HG03439 (cell line): ENCODE measurements at regions not wholly inside any gene's neighbourhood (a gene's known extent, or its start where the extent isn't known, plus 50 kb on each side); places are given as distances from the start of the nearest gene placed in this dataset.
A peak's percentile ranks its signal among the peaks of the same experiment; 100 is the strongest.

Experiments used
- ATAC-seq: cut with Tn5 transposase; IDR thresholded peaks from one replicate; pipeline ENCODE4 v1.9.1; 2021; ENCODE audit warnings: mild to moderate bottlenecking, moderate library complexity; ENCODE audit not compliant: unreplicated experiment

DNA sequence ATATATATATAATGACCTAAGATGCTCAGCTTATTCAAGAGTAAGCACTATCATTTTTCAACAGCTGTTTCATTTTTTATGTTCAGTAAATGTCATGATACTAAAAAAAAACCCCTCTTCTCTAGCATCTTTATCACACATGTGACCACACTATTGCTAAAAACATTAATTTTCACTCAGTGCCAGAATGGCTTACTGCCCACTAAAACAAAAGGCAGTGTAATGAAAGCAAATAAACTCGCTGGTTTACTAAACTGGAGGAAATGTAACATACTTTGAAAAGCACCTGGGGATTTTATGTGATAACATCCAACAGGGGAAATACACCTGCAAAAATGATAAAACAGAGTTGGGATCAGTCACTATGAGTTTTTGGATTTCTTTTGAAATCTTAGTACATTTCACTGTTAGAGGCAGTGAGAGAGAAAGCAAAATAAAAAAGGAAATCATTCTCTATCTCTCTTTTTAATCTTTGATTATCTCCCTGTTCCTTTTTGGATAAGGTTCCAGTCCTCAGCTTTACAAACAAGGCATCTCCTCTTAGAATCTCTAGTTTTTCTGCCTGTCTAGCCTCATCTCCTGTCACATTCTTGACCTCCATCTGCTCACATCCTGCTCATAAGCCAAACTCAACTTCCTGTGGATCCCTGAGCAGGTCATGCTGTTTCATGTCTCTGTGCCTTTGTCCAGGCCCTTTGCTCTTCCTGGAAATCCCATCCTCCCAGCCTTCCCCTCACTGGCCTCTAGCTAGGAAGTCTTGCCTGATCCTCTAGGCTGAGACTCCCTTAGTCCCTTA is 338.0 kb downstream of the MAN2A1 start:
- no peak for ATAC-seq

DNA sequence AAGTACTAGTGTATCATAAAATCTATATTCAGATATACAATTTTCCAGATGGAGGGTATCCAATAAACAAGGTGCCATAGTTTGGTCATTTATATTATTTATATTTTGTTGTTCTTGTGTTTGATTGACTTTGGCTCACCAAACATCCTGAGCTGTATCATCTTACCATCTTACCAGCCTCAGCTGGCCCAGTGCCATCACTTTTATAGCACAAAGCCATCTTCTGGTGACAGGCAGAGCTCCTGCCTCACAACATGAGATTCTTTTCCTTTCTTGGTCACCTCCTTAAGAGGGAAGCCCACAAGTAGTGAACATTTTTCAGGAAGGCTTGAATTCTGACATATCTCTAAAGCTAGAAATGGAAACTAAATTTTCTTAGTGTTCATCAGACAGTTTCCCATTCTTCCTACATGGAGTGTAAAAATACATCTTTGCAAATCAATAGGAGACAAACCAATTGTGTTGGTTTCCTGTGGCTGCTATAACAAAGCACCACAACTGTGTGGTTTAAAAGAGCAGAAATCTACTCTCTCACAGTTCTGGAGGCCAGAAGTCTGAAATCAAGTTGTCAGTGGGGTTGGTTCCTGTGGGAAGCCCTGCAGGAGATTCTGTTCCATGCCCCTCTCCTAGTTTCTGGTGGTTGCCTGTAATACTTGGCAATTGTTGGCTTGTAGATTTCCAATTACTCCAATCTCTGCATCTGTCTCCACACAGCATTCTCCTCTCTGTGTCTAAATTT is 341.8 kb downstream of the MAN2A1 start:
- ATAC-seq = no peak

DNA sequence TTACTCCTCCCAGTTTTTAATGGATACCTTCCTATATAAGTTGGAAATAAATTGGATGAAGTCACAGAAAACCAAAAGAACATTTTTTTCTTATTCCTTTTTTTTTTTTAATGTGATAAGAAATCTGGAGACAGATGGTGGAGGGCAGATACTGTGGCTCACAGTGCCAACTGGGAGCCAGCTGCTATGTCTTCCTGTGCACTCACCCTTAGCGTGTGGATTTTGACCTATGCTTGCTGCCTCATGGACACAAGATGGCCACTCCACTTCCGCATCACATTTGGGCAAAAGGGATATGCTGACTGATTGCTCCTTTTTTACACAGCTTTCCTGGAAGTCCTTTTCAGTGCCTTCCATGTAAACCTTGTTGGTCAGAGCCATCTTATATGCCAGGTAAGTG is 342.6 kb downstream of the MAN2A1 start:
- ATAC-seq = no peak

DNA sequence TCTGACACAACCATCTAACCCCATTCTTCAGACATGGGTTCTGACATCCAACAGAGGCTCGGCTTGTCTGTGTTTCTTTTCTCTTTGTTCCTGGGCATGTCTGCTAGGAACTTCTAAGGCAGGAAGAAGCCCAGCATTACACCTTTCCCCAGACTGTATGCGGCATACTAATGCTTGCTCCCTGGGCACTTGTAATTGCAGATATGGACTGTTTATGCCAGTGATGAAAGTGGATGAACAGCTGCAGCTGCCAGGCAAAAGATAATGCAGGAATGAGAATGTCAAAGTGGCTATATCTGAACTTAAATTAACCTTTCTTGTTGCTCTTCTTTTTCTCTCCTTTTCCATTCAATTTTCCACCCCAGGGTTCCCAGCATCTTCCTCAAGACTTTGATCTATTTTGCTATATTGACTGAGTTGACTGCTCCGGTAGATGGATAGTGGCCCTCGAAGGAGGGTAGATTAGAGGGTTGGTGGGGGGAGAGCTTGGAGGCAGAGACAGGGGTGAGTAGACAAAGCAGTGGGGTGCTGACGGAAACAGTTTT is 344.4 kb downstream of the MAN2A1 start:
- ATAC-seq = no peak

DNA sequence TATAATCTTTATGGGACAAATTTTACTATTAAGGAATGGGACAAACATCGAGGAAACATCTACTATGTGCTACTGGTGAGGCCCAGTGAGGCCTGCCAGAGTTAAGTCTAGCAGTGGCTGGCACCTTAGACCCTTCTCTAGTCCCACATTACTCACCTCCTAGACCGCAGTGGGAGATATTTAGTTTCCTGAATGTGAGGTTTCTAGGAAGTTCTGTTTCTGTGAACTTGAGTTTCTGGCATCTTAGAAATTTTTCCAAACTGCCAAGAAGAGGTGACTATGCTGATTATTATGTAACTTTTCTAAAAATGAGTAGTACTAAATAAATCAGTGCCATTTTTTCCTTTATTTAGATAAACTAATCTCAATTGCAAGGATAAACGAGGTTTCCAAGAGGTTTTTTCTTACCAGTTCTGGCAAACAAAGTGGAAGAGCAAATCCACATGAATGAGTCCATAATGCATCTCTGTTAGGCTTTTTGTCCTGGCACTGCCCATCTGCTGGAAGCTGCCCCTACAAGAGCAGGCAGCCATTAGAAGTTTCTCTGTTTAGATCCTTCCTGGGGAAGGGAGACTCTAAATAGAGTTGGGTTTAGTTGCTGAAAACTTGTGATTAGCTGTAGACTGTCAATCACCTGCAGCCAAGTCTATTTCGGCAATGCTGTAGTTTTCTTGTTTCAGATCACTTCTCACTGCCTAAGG is 348.7 kb downstream of the MAN2A1 start:
- no peak for ATAC-seq

DNA sequence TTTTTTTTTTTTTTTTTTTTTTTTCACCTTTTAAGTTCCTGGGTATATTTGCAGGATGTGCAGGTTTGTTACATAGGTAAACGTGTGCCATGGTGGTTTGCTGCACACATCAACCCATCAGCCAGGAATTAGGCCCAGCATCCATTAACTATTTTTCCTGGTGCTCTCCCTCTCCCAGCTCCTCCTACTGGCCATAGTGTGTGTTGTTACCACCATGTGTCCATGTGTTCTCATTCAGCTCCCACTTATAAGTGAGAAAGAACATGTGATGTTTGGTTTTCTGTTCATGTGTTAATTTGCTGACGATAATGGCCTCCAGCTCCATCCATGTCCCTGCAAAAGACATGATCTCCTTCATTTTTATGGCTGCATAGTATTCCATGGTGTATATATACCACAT is 350.5 kb downstream of the MAN2A1 start:
- ATAC-seq = no peak

DNA sequence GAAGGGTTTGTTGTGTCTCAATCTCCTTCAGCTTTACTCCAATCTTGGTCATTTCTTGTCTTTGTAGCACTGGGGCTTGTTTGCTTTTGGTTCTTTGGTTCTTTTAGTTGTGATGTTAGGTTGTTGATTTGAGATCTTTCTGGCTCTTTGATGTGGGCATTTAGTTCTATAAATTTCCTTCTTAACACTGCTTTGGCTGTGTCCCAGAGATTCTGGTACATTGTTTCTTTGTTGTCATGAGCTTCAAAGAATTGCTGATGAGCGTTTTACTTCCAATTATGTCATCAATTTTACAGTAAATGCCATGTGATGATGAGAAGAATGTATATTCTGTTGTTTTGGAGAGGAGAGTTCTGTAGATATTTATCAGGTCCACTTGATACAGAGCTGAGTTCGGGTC is 353.3 kb downstream of the MAN2A1 start:
- ATAC-seq = no peak

DNA sequence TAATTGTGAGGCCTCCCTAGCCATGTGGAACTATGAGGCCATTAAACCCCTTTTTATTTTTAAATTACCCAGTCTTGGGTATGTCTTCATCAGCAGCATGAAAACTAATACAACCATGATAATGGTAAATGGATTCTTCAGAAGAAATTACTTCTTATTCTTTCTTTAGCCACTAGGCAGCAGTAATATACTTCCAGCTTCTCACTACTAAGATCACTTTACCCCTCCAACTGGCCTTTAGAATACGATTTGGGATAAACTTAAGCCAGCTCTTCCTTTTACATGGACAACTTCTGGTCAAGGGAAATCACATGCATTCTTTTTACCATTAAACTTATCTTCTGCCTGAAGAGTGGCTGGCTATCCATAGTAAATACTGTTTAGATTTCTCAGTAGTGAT is 355.4 kb downstream of the MAN2A1 start:
- ATAC-seq = no peak

DNA sequence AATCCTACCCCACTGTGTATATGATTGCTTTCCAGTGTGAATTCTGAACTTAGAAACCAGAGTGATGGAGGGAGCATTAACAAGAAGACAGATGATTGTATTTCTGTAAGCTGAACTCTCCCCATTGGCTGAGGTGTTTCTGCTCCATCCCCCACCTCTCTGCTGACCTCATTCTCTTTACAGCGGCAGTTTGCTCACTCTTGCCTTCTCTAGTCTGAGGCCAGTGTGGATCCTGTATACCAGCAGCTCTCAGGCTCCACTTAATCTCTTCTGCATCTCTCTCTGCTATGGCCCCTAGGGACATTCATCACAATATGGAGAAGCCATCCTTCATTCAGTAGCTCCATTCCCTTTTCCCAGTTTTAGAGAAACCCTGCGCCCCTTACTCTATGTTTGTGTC is 358.8 kb downstream of the MAN2A1 start:
- no peak for ATAC-seq

DNA sequence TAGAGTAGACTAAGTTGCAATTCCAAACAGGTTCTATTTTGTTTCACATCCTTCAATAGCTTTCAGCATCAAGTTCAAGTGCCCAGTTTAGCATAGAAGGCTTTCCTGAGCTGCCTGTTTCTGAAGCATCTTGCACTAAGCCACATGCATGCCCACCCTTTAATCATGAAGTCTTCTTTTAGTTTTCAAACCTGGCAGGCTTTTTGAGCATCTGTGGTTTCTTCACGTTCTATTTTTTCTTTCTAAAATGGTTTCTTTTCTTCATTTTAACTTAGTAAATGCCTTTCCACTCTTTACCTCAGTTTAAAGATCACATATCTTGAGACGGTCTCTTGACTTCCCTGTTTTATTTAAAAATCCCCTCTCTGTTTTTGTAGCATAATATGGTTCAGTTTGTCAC is 360.1 kb downstream of the MAN2A1 start:
- no peak for ATAC-seq

DNA sequence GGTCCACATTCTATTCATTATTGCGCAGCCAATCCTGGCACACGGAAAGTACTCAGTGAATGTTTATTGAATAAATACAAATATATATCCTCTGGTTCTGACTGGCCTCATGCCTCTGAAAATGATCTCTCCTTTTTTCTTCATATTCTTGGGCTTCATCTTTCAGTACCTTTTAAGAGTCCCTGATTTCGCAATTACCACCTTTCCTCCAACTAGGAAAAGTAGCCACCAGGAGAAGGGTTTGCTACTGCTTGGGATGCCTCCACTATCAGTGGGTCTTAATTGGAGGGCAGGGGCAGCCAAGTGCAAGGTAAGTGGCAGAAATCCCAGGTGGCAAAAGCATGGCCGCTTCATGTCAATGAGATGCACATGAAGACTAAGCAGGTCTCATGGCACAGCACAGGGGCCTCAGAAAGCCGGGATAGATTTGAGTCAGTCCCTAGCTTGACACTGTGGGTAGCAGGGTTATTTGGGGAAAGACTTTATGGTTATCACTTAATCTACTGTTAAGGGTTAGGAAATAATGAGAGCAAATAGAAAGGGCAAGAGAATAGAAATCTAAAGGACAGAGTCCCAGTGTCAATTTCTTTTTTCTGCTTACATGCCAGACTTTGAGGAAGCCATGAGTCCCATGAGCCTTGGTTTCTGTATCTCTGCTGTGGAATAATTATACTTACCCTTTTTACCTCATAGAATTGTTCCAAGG is 361.1 kb downstream of the MAN2A1 start:
- no peak for ATAC-seq

DNA sequence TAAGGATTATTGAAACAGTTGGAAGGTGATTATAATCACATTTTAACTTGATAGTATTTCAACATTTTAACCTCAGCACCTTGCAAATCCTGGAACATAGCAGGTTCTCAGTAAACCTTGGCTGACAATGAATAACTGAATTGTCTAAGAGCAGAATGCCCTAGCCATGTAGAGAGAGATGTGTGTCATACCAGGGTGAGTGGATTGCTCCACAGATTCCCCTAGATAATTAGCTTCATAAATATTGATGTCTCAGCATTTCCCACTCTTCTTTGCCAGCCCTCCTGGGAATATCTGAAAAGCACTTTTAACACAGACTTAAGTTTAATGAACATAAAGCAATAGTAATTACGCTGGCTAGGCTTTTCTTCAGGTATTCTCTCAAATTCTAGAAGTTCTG is 363.5 kb downstream of the MAN2A1 start:
- no peak for ATAC-seq

DNA sequence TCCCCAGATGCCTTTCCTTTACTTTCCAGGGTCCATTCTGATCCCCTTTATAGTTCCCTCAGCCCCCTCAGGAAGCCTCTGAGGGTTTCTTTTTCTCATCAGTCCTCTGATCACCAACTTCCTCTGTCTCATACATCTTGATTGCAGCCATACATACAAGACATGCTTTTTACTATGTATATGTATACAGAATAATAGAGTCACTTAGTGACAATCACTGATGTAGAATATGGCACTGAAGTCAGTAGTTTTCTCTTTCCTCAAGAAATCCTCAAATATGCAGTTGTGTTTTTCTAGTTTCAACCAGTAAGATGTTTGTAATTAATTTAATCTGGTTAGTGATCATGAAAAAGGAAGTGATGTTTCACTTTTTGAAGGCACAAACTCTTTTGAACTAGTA is 364.1 kb downstream of the MAN2A1 start:
- no peak for ATAC-seq

DNA sequence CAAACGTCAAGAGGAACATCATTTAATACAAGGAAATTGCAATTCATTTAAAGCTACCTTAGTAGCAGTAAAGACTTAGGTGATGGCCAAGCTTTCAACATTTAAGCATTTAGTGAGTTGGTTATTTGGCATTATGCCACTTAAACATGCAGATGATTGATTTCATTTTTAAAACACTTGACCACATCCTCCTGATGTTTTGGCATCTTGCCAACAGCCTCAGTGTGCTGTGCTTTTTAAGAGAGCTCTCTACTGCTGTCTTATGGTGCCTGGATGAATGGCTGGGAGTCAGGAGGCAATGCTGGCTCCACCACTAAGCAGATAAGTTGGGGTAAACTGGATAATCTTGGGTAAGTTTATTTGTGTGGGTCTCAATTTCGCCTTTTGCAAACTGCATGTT is 364.5 kb downstream of the MAN2A1 start:
- ATAC-seq = peak; percentile 75

DNA sequence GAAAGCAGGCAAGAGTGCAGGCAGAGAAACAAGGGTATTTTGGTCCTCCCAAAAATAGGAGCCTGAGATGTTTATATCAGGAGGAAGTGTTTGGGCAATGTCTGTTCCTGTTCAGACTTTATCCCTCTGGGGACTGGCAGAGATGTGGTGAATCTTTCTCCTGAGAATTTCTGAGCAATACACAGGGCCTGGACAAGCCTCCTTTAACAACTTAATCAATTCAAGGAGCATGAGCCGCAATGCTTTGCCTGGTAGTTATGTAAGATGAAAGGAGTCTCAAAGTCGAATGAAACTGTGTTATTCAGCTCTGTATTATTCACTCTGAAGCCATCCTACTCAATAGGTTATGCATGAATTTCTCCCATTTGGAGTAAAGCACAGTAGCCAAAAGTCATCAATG is 365.6 kb downstream of the MAN2A1 start:
- no peak for ATAC-seq

DNA sequence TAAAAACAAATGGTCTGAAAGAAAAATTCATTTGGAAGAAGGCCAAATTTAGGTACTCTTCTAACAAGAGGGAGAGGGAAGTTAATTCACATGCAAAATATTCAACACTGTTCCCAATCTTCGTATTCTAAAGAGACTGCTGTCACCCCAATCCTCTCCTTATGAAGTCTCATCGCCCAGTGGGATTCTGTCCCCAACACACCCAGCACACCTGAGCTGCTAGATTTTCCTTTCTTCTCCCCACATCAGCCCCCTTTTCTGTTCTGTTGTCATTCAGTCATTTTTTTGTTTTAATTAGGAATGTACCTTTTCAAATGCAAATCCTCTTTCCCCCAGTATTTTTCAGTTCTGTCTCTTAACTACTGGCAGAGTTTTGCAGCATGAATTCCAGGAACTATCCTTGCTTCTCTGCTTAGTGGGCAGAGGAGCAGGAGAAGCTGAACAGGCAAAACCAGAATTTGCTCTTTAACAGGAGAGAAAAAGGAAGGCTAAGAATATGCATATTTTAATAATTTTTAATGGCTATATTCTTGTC is 366.9 kb downstream of the MAN2A1 start:
- ATAC-seq = no peak

DNA sequence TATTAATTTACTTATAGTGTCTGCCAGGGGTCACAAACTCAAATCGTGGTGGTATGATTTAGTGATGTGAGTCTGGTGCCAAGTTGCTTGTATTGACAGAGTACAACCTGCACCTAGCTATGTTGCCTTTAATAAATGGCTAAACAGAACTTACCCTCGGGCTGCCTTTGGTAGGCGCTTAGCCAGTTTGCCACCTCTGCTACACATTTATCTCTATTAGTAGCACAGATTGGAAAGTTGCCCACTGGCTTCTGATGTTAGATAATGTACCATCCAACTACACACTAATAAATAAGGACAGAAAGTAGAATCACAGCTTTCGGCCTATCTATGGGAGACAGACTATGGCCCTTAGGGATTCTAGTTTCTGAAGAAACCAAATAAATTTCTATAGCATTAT is 368.4 kb downstream of the MAN2A1 start:
- ATAC-seq = no peak

DNA sequence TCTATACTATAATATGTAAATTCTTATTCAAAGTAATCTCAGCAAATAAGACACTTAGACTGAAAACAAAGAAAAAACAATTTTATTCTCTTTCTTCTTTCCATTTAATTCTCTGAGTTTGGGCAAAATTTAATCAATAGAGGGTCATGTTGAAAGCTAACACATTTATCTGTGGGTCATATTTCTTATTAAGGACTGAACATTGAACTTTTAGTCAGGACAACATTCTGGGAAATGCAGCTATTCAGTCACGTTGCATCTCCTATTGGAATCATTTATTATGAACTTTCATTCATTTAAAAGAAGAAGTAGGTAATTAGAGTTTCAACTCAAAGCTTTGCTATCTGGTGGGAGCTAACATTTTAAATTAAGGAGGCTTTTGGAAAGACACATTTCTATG is 372.5 kb downstream of the MAN2A1 start:
- ATAC-seq = no peak

DNA sequence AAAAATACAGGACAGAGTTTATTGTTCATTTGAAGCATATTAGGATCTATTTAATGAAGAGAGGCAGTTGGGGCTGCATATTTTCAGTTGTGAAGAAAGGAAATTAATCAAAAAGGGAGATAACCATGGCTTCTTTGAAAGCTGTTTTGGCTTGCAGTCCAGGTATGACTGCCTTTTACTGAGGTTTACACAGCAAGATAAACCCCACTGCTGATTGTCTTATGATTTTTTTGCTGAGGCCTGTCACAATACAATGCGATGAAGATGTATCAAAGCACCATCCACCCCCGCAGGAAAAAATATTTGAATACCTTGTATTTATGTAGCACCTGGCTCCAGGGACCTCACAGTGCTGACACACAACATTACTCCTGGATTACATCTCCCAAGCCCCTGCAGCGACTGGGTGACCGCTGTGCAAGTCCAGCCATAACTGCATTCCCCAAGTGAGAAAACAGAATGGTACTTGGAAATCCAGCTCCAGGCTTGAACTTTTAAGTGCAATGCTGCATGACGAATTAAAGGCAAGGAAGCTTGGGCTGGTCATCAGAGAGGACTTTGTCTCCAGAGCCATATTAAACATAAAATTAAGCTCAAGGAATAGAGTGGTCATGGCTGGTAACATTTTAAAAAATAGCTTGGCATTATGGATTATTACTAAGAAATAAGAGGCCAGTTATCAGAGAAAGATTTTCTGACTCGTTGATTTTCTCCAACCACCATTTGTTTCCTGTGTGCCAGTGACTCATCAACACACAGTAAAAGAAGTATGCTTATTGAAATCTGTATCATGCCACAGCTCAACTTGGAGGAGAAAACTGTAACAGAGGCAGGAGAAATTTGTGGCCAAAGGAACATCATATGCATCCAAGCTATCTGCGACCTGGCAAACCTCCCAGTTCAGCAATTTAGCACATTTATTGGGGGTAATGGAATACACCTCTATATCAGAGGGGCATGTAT is 374.2 kb downstream of the MAN2A1 start:
- no peak for ATAC-seq
